Adrenal gland (tissue), 9 donors: ENCODE measurements at regions not wholly inside any gene's neighbourhood (a gene's known extent, or its start where the extent isn't known, plus 50 kb on each side); places are given as distances from the start of the nearest gene placed in this dataset.

Experiments
- DNase-seq, 7 donors: peaks; one replicate each; pipeline ENCODE4 v3.0.0-alpha.2; 2019 to 2020
- H3K27ac ChIP-seq, 5 donors: fragments of 200-600 bp; sonication (generic) in 4 of 5; 1 replicate in 3 of 5; 2 replicates in 2 of 5; pipeline versions ENCODE4 v1.5.1 to v1.8.0; 2016 to 2020; ENCODE audit warnings: mild to moderate bottlenecking in 1 of 5
- H3K27me3 ChIP-seq: fragments of 200-600 bp; 2 replicates; pipeline ENCODE4 v1.8.0; 2021
- H3K36me3 ChIP-seq, 2 donors: fragments of 200-600 bp; replicated peaks in 1 of 2; 1 replicate in 1 of 2; 2 replicates in 1 of 2; pipeline versions ENCODE4 v1.5.1 to v1.8.0; 2018 to 2022
- H3K4me1 ChIP-seq, 2 donors: fragments of 200-600 bp; replicated peaks in 1 of 2; 1 replicate in 1 of 2; 2 replicates in 1 of 2; pipeline versions ENCODE4 v1.5.1 to v1.8.0; 2018 to 2021
- H3K4me3 ChIP-seq, 4 donors: fragments of 200-600 bp; sonication (generic) in 3 of 4; one replicate each; pipeline ENCODE4 v1.5.1; 2016 to 2018
- H3K9me3 ChIP-seq, 3 donors: fragments of 200-600 bp; sonication (generic) in 1 of 3; replicated peaks in 1 of 3; 1 replicate in 2 of 3; 2 replicates in 1 of 3; pipeline versions ENCODE4 v1.5.1 to v1.8.0; 2016 to 2021
- POLR2A ChIP-seq, 2 donors: fragments of 450-650 bp; IDR thresholded peaks; one replicate each; pipeline ENCODE4 v1.6.1; 2017; ENCODE audit warnings: antibody characterized with exemption in 2 of 2, mild to moderate bottlenecking in 2 of 2, moderate library complexity in 1 of 2
- WGBS, 4 donors: extraction: QIAGEN DNeasy Blood & Tissue Kit in 2 of 4; methylation state at CpG; one replicate each; pipeline versions ENCODE4 v1.1.5 to v1.1.7; 2013 to 2017; 5-methylcytosine and 5-hydroxymethylcytosine counted together
- intact Hi-C, 2 donors: fragments of 100-400 bp; cut with DNase I; formaldehyde crosslinking; loops; one replicate each; pipeline versions ENCODE4 v1.14.1 to v1.15.0; 2022 to 2023
- TF ChIP-seq, protein P1 (sequence below), 6 experiments: fragments of 450-650 bp in 4 of 6; fragments of 200-600 bp in 2 of 6; sonication (generic) in 1 of 6; IDR thresholded peaks; 1 replicate in 5 of 6; 2 replicates in 1 of 6; pipeline versions ENCODE4 v1.5.1 to v1.8.0; 2016 to 2021; ENCODE audit warnings: antibody characterized with exemption in 6 of 6, mild to moderate bottlenecking in 2 of 6, moderate library complexity in 1 of 6
- donor health status: healthy with polysubstance abuse.
- donor health status: Bipolar disorder and iron deficiency.
- donor health status: DM: yes; HTN: yes; CAD: no.
- donor health status: DM: no; HTN: no; CAD: no.
- donor health status: DM: no; HTN: no; CAD: no.

DNA sequence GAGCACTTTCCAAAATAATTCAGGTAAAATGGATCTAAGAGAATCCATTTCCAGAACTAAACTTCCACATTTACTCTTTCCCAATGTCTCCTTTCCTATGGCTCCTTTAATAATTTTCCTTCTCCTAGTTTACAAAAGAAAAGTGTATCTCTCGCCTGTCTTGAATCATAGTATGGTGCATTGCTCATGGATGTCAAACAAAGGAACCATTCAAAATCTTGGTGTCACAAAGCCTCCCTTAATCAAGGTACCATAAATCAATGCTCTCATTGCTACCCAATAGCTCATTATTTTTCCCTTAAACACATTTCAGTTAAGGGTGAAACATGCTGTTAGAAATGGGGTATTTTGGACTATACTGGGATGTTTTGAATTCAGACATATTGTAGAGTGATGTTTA, 57.6 kb upstream of the KCNMA1 start:
- no peak overlapping the region for H3K4me3 ChIP-seq
- H3K9me3 ChIP-seq = no peaks in the 10 kb centered on the region
- no peak for TF ChIP-seq POLR2A (IDR thresholded peaks at IDR 0.05)
- TF ChIP-seq, protein P1, sequence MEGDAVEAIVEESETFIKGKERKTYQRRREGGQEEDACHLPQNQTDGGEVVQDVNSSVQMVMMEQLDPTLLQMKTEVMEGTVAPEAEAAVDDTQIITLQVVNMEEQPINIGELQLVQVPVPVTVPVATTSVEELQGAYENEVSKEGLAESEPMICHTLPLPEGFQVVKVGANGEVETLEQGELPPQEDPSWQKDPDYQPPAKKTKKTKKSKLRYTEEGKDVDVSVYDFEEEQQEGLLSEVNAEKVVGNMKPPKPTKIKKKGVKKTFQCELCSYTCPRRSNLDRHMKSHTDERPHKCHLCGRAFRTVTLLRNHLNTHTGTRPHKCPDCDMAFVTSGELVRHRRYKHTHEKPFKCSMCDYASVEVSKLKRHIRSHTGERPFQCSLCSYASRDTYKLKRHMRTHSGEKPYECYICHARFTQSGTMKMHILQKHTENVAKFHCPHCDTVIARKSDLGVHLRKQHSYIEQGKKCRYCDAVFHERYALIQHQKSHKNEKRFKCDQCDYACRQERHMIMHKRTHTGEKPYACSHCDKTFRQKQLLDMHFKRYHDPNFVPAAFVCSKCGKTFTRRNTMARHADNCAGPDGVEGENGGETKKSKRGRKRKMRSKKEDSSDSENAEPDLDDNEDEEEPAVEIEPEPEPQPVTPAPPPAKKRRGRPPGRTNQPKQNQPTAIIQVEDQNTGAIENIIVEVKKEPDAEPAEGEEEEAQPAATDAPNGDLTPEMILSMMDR (IDR thresholded peaks at IDR 0.05) = no peak
- no peaks in the 10 kb centered on the region for H3K36me3 ChIP-seq
- DNase-seq = no peak
- H3K27ac ChIP-seq = no peak overlapping the region
- intact Hi-C loops = no loop called here
- H3K4me1 ChIP-seq = no peaks in the 10 kb centered on the region
- 66 to 92% (median 85%) methylated on average over 1 of the region's 1 CpG for whole genome bisulfite sequencing, 4 donors
- H3K27me3 ChIP-seq = no peaks in the 10 kb centered on the region

DNA sequence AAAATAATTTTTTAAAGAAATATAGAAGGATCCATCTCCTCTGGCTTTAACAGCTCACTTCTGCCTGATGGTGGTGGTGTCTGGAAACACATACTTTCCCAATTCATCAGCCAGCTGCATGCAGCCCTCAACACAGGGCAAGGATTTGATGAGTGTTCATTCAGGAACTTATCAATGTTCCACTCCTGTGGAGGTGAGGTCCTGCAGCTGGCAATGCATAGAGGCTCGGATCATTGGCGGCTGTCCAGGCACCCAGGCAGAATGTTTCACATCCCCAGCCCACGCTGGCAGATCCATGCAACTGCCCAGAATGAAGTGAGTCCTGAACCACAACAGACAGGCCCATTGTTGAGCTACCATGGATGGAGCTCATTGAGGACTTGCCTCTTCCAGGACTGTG, 55.2 kb upstream of the KCNMA1 start:
- H3K4me1 ChIP-seq = no peaks in the 10 kb centered on the region
- H3K27ac ChIP-seq = no peak overlapping the region
- no peak overlapping the region for H3K4me3 ChIP-seq
- no peaks in the 10 kb centered on the region for H3K9me3 ChIP-seq
- TF ChIP-seq, protein P1 (IDR thresholded peaks at IDR 0.05) = no peak
- TF ChIP-seq POLR2A (IDR thresholded peaks at IDR 0.05) = no peak
- H3K27me3 ChIP-seq = no peaks in the 10 kb centered on the region
- 78 to 83% (median 79%) methylated on average over 2 to 3 of the region's 3 CpGs for WGBS, 4 donors
- no peak for DNase-seq
- intact Hi-C loops = no loop called here
- H3K36me3 ChIP-seq = no peaks in the 10 kb centered on the region

DNA sequence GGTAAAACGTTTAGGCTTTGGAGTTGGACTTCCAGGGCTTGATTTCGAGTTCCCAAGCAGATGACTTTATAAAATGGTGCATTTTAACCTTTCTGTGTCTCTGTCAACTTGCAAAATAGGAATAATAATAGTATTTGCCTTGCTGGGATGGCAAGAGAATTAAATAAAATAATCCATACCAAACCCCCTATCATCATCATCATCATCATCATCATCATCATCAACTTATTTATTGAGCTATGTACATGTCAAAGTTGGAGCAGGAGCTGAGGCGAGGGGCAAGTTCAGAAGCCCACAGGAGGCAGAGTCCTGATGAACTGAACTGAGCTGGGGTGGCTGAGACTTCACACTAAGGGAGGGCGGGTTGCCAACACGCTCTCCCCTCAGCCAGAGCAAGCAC, 51.7 kb upstream of the KCNMA1 start:
- H3K4me3 ChIP-seq = no peak overlapping the region
- intact Hi-C loops = no loop called here
- no peaks in the 10 kb centered on the region for H3K9me3 ChIP-seq
- 69 to 74% (median 71%) methylated on average over 5 of the region's 5 CpGs for WGBS, 4 donors
- H3K27ac ChIP-seq = no peak overlapping the region
- no peaks in the 10 kb centered on the region for H3K36me3 ChIP-seq
- TF ChIP-seq POLR2A (IDR thresholded peaks at IDR 0.05) = no peak
- TF ChIP-seq, protein P1 (IDR thresholded peaks at IDR 0.05) = no peak
- DNase-seq = no peak
- no peaks in the 10 kb centered on the region for H3K27me3 ChIP-seq
- no peaks in the 10 kb centered on the region for H3K4me1 ChIP-seq

DNA sequence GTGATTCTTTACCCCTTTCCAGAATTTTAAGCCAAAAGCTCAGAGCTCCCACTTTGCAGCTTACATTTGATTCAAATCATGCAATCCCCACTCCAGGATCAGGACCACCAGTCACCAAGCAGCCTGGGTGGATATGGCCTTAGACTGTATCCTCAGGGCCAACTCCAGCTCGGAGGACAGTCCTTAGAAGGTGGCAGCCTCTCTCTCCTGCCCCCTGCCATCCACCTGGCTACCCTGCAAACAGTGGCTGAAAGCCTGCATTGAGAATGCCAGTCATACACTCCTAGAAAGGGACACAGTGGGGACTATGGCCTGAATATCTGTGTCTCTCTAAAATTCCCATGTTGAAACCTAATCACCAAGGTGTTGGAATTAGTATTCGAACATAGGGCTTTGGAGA, 50.0 kb upstream of the KCNMA1 start:
- whole genome bisulfite sequencing, 4 donors = 79 to 86% (median 81%) methylated on average over 1 to 2 of the region's 2 CpGs
- no peaks in the 10 kb centered on the region for H3K36me3 ChIP-seq
- no peaks in the 10 kb centered on the region for H3K27me3 ChIP-seq
- DNase-seq = no peak
- H3K27ac ChIP-seq = no peak overlapping the region
- no peaks in the 10 kb centered on the region for H3K9me3 ChIP-seq
- no peaks in the 10 kb centered on the region for H3K4me1 ChIP-seq
- intact Hi-C loops = no loop called here
- no peak for TF ChIP-seq POLR2A (IDR thresholded peaks at IDR 0.05)
- TF ChIP-seq, protein P1 (IDR thresholded peaks at IDR 0.05) = no peak
- H3K4me3 ChIP-seq = no peak overlapping the region
